Activated CD8-positive, alpha-beta memory T cell treated with anti-CD3 and anti-CD28 coated beads, Interleukin-2, amount 50 U/mL, for 24 hours (primary cell): ENCODE measurements at regions not wholly inside any gene's neighbourhood (a gene's known extent, or its start where the extent isn't known, plus 50 kb on each side); places are given as distances from the start of the nearest gene placed in this dataset.

Source experiments
- DNase-seq: peaks from one replicate; pipeline ENCODE4 v3.0.0-alpha.2; 2020; ENCODE audit errors: extremely low read depth

- no peak for DNase-seq
These were observed 470.8 kb upstream of the SLIT2 start for GRCh38 chr4:19780871-19781270.

DNA sequence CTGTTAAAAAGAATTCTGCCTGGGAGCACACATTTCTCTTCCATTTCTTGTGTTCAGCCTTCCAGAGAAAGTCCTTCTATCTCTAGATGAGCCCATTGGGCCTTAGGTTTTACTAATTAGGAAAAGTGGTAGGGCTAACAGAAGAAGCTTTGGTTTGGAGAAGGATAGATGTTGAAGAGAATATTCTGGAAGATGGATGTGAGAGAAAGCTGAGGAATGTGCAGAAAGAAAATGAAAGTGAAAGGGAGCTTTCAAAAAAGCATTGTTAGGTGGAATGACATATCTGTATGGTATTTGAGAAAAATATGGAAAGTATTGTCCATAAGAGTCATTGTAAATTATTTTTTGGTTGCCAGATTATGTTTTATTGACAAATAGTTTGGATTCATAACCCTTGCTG, 474.8 kb upstream of the SLIT2 start:
- no peak for DNase-seq

GRCh38 chr4:19776021-19776459, 475.7 kb upstream of the SLIT2 start:
- DNase-seq, result no peak

- no peak for DNase-seq
These were observed 476.9 kb upstream of the SLIT2 start for GRCh38 chr4:19774690-19775256.

DNA sequence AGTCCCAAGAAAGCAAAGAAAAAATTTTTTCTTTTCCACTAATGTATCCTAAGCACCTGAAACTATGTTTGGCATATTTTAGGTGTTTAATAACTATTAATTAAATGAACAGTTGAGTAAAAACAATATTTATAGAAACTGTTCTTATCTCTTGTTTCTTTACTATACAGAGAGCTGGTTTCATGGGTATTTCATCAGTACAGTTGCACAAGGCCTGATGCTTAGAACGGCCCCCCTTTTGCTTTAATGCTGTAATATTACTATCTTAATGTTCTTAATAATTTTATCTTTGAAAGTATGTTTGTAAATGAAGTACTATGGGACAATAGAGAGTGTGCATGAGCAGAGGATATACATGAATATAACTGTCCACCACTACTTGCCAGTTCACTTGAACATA, 479.1 kb upstream of the SLIT2 start:
- no peak for DNase-seq

DNA sequence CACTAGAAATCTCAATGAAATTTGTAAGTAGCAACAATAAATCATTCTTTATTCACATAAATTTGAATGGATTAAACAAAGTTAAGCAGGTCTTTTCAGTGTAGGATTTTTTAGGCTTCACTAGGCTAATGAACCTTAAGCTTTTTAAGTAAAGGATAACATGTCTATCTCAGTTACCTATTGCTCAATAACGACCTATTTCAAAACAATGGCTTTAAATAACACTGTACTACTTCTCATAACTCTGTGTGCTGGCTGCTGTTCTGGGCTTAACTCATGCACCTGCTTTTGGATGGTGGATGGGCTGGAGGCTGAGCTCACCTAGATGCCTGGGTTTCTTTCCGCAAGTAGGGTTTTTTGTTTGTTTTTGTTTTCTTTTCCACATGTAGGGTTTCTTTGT, 495.0 kb upstream of the SLIT2 start:
- no peak for DNase-seq

GRCh38 chr4:19752599-19752998, 499.1 kb upstream of the SLIT2 start:
- no peak for DNase-seq

GRCh38 chr4:19748519-19749479, 502.9 kb upstream of the SLIT2 start:
- DNase-seq, result no peak

GRCh38 chr4:19746377-19746776, 505.3 kb upstream of the SLIT2 start:
- DNase-seq, result no peak

GRCh38 chr4:19743115-19743638, 508.5 kb upstream of the SLIT2 start:
- no peak for DNase-seq

DNA sequence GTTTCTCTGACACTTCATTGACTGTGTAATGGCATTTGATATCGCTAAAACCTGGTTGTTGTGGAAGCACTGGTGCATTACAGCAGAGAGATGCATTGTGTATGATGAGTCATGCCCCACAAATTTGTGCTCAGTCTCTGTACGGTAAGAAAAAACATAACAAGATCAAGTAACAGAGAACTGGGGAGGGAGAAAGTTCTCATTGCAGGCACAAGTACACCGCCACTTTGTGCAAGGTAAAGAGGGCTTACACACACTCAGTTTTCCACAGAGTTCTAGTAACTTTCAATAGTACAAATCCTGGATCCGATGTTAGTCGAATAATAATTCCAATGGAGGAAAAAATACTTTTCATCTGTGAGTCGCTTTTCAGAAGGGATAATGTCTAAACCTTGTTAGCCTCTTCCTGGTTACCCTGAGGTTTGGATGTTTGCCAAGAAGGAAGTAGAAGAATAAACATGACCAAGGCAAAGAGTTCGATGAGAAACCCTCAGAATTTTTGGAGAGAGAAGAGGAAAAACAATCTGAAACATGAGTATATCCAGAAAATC, 512.5 kb upstream of the SLIT2 start:
- no peak for DNase-seq

DNA sequence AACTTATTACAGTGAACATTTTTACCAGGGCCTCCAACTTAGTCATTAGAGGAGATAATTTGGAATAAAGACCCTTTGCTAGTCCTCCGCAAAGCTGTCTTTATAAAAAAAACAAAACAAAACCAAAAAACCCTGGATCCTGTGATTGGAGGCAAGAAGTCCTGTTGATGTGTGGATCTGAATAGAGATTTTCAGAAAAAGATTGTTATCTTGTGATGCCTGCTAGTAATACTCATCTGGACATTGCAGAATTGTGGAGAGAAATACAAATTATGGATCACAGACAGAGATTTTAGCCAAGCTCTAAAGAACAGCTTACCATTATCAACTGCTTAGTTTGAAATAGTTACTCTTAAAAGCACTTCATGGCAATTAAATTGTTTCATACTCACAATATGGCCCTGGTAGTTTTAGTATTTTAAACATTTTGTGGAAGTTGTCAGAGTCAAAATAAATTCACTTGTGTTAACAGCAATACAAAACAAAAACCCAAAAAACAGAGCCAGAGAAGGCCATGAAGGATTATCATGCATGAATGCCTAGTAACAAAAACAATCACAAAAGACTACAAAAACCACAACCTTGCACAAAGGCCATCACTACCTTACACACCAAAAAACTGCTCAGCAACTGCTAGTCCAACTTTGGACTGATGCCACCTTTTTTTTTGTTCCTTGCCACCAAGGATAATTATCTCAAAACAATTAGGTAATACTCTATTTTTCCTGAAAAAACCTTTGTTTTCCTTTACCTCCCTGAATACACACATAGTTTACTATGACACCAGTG, 514.5 kb upstream of the SLIT2 start:
- DNase-seq, result no peak

DNA sequence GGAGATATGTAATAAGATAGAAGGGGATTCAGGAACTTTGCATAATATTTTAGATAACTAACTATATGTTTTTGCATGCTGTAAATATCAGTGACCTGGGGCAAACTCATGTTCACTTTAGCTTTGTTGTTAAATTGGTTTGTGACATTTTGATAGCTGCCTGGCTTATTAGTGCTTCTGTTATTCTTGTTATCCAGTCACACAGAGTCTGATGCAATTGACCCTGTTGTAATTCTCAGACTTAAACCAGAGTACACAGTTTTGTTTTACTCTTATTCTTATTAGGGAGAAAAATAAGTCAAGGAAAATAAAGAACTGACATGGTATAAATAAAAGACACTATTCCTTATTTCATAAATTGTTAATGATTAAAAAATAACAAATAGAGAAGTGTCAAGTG, 516.7 kb upstream of the SLIT2 start:
- no peak for DNase-seq

DNA sequence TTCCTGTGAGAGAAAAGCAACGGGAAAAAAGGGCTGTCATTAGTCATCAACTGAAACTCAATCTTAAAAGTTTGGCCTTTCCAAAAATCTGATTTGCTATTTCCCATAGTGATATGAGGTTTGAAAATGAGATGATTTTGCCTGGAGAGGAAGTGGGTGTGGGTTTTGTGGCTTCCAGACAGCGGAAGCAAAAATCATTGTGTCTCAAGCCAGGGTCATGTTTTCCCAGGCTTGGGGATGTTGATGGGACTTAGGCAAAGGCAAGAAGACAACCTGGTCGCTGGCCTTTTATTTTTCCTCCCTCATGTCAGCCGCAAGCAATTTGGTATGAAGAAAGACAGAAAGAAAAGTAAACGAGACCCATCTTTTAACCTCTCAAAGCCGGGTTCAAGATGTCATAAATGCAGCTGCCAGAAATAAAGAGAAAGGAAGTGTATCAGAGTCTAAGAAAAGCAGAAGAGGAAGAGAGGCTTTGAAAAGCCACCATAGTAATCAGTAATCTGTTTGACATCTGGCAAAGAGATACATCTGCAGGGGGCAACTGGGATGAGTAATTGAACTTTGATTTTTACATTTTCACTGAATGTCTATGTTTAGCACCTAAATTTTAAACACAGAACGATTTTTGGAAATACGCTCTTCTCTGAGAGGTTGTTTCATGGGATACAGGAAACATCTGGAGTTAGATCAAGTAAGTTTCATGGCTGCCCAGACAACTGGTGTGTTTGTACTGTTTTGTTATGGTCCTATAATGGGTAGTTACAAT, 521.6 kb upstream of the SLIT2 start:
- no peak for DNase-seq

DNA sequence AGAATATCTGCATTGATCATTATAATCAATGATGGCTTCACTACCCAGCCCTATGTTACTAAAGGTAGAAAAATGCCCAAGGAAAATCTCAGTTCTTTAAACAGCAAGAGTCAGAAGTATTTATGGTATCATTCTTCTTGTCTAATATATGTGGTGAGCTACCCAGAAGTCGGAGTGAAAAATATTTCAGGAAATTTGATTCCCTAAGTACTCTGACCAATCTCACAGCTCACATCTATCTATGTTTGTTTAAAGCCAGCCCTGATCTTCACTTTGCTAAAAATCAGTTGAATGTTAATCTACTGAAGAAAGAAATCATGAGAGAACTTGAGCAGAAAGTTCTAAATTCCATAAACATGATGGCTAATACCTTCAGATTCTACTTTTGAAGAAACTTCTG, 522.9 kb upstream of the SLIT2 start:
- no peak for DNase-seq

DNA sequence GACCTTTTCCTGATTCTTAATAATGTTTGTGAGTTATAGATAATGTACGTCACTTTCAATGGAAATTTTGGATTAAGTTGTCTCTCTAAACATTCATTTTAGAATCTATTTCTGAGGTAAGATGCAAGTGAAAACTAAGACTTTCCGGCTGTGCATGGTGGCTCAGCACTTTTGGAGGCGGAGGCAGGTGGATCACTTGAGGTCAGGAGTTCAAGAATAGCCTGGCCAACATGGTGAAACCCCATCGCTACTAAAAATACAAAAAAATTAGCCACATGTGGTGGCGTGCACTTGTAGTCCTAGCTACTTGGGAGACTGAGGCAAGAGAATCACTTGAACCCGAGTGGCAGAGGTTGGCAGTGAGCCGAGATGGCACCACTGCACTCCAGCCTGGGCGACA, 524.6 kb upstream of the SLIT2 start:
- DNase-seq, result no peak

- no peak for DNase-seq
These were observed 526.6 kb upstream of the SLIT2 start for GRCh38 chr4:19725130-19725529.

DNA sequence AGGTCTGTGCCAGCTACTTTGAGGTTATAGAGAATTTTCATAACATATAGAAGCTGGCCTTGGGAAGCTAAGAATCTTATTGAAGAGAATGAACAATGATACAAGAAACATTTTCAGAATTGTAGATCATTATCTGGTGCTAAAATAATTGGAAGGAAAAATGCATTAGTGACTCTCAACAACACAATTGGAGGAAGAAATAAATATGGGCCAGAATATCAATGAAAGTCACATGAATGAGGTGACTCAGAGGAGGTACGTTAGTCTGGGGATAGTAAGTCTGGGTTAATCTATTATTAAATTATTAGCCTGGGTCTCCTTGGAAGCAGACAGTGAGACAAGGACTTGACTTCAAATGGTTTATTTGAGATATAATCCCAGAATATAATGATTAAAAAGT, 529.3 kb upstream of the SLIT2 start:
- no peak for DNase-seq

- no peak for DNase-seq
These were observed 530.1 kb upstream of the SLIT2 start for GRCh38 chr4:19721587-19721986.

GRCh38 chr4:19720610-19721009, 531.1 kb upstream of the SLIT2 start:
- DNase-seq, result no peak

DNA sequence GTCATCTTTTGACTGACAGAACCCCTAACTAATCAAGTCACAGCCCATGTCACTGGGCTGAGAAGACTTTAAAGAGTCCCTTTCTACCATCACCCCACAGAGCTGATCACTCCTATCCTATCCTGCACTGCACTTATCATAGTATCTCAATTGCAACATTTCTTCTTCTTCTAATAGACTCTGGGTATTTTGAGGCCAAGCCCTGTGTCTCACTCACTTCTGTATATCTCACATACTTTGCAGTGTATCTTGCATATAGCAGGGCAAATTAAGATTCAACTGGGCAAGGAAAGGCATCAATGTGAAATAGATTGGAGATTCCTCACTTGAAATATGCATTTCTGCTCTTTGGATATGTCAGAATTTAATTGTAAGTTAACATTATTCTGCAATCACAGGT, 531.5 kb upstream of the SLIT2 start:
- no peak for DNase-seq
